HG03045 (cell line): ENCODE measurements at regions not wholly inside any gene's neighbourhood (a gene's known extent, or its start where the extent isn't known, plus 50 kb on each side); places are given as distances from the start of the nearest gene placed in this dataset.
"Not testable (repeated sequence)": the region's sequence is repeated elsewhere in the genome, so short reads cannot be mapped to it uniquely, and the experiment has no call there.

ENCODE experiments used
- ATAC-seq: cut with Tn5 transposase; IDR thresholded peaks from one replicate; pipeline ENCODE4 v1.9.1; 2021; ENCODE audit warnings: mild to moderate bottlenecking, moderate library complexity; ENCODE audit not compliant: unreplicated experiment

- no peak for ATAC-seq
Observed at GRCh38 chr6:27854421-27854820, 57.8 kb downstream of the OR2B2 start.

GRCh38 chr6:27851440-27851839 is 60.8 kb downstream of the OR2B2 start:
- ATAC-seq = no peak

- not testable (repeated sequence) for ATAC-seq
Observed at GRCh38 chr6:27849001-27849400, 63.2 kb downstream of the OR2B2 start.

- ATAC-seq = no peak
Observed at GRCh38 chr6:27847706-27848105, 64.5 kb downstream of the OR2B2 start.

GRCh38 chr6:27840572-27840971 is 71.6 kb downstream of the OR2B2 start:
- ATAC-seq = no peak

GRCh38 chr6:27839626-27840475 is 72.3 kb downstream of the OR2B2 start:
- ATAC-seq = no peak

GRCh38 chr6:27838945-27839625 is 73.1 kb downstream of the OR2B2 start:
- no peak for ATAC-seq

GRCh38 chr6:27838058-27838944 is 73.9 kb downstream of the OR2B2 start:
- ATAC-seq = peak; percentile 82

- no peak for ATAC-seq
Observed at GRCh38 chr6:27837625-27838057, 74.6 kb downstream of the OR2B2 start.

- peak; percentile 33 for ATAC-seq
Observed at GRCh38 chr6:27836783-27837624, 75.2 kb downstream of the OR2B2 start.

GRCh38 chr6:27836141-27836782 is 75.9 kb downstream of the OR2B2 start:
- no peak for ATAC-seq

GRCh38 chr6:27834879-27835549 is 77.2 kb downstream of the OR2B2 start:
- no peak for ATAC-seq

GRCh38 chr6:27834384-27834783 is 77.8 kb downstream of the OR2B2 start:
- ATAC-seq = no peak

- peak; percentile 84 for ATAC-seq
Observed at GRCh38 chr6:27831434-27832081, 80.6 kb downstream of the OR2B2 start.

- peak; percentile 74 for ATAC-seq
Observed at GRCh38 chr6:27830600-27831433, 81.4 kb downstream of the OR2B2 start.

GRCh38 chr6:27830212-27830599 is 82.0 kb downstream of the OR2B2 start:
- ATAC-seq = no peak

GRCh38 chr6:27829453-27830211 is 82.6 kb downstream of the OR2B2 start:
- ATAC-seq = no peak
